GM12872 (cell line): ENCODE measurements at regions not wholly inside any gene's neighbourhood (a gene's known extent, or its start where the extent isn't known, plus 50 kb on each side); places are given as distances from the start of the nearest gene placed in this dataset.

ENCODE experiments used
- CTCF ChIP-seq: IDR thresholded peaks from 3 replicates; pipeline ENCODE4 v1.5.1; 2011; ENCODE audit warnings: low read depth, mild to moderate bottlenecking, low read length, moderate library complexity; ENCODE audit not compliant: insufficient read depth

GRCh38 chr9:19927560-19927959 lies 138.7 kb upstream of the SLC24A2 start:
- TF ChIP-seq CTCF, result no peak

- TF ChIP-seq CTCF, result no peak
These were observed 137.9 kb upstream of the SLC24A2 start for GRCh38 chr9:19926774-19927173.

GRCh38 chr9:19925674-19926503 lies 137.1 kb upstream of the SLC24A2 start:
- TF ChIP-seq CTCF, result peak; percentile 99

- TF ChIP-seq CTCF, result no peak
These were observed 135.2 kb upstream of the SLC24A2 start for GRCh38 chr9:19924080-19924479.

- peak; percentile 31; the same call in 1 of the 3 replicates for TF ChIP-seq CTCF
These were observed 133.8 kb upstream of the SLC24A2 start for GRCh38 chr9:19922476-19923118.

- TF ChIP-seq CTCF, result no peak
These were observed 131.6 kb upstream of the SLC24A2 start for GRCh38 chr9:19920401-19920800.

- no peak for TF ChIP-seq CTCF
These were observed 129.8 kb upstream of the SLC24A2 start for GRCh38 chr9:19918630-19919029.
